HEK293T (cell line): ENCODE measurements at regions not wholly inside any gene's neighbourhood (a gene's known extent, or its start where the extent isn't known, plus 50 kb on each side); places are given as distances from the start of the nearest gene placed in this dataset.

ENCODE experiments used
- ARNT ChIP-seq: fragments of 450-650 bp; IDR thresholded peaks from 2 replicates; pipeline ENCODE4 v1.6.1; 2017; ENCODE audit warnings: mild to moderate bottlenecking
- ELF4 ChIP-seq: fragments of 450-650 bp; IDR thresholded peaks from 2 replicates; pipeline ENCODE4 v1.6.1; 2017; ENCODE audit warnings: antibody characterized with exemption
- FOXA1 ChIP-seq: fragments of 450-650 bp; IDR thresholded peaks from 2 replicates; pipeline ENCODE4 v1.6.1; 2016; ENCODE audit warnings: mild to moderate bottlenecking
- FOXM1 ChIP-seq: fragments of 450-650 bp; IDR thresholded peaks from 2 replicates; pipeline ENCODE4 v1.6.1; 2017; ENCODE audit warnings: mild to moderate bottlenecking, borderline replicate concordance
- L3MBTL2 ChIP-seq: fragments of 450-650 bp; conservative IDR thresholded peaks from 2 replicates; pipeline ENCODE4 v1.6.1; 2016; ENCODE audit warnings: mild to moderate bottlenecking
- NFRKB ChIP-seq: fragments of 450-650 bp; IDR thresholded peaks from 2 replicates; pipeline ENCODE4 v1.6.1; 2016; ENCODE audit warnings: mild to moderate bottlenecking, moderate library complexity
- SP1 ChIP-seq: fragments of 450-650 bp; IDR thresholded peaks from 2 replicates; pipeline ENCODE4 v1.6.1; 2017
- SUZ12 ChIP-seq: fragments of 450-650 bp; IDR thresholded peaks from 2 replicates; pipeline ENCODE4 v1.6.1; 2016; ENCODE audit warnings: mild to moderate bottlenecking
- TARDBP ChIP-seq: fragments of 450-650 bp; IDR thresholded peaks from 2 replicates; pipeline ENCODE4 v1.6.1; 2016
- ZNF384 ChIP-seq: fragments of 450-650 bp; IDR thresholded peaks from 2 replicates; pipeline ENCODE4 v1.6.1; 2016

- TF ChIP-seq ELF4 (no peak), TARDBP (no peak), ARNT (no peak), SP1 (no peak), NFRKB (no peak), SUZ12 (no peak), FOXM1 (no peak), ZNF384 (no peak), L3MBTL2 (no peak), FOXA1 (no peak)
Observed at GRCh38 chr15:98567951-98568350, 80.4 kb upstream of the IGF1R start.
